ENCODE measurements at regions not wholly inside any gene's neighbourhood (a gene's known extent, or its start where the extent isn't known, plus 50 kb on each side); places are given as distances from the start of the nearest gene placed in this dataset.

GRCh38 chr4:181330654-181331201, 912.5 kb upstream of the TENM3 start:
- Histone ChIP-seq H3K4me3 (replicated peaks; ENCODE audit: insufficient read depth, low read length) (no peak overlapping the region), H3K27me3 (ENCODE audit: insufficient read depth, poor library complexity, severe bottlenecking) (no peaks in the 10 kb centered on the region), H3K27ac (replicated peaks) (no peak overlapping the region)
- DNase-seq (ENCODE audit: low read depth in 1 of 2, low spot score in 1 of 2): no peak
- no peak for TF ChIP-seq CTCF (IDR thresholded peaks at IDR 0.05; ENCODE audit: insufficient read depth, low read length)
- TF ChIP-seq GABPA (IDR thresholded peaks at IDR 0.05; ENCODE audit: low read depth): no peak
- TF ChIP-seq REST (IDR thresholded peaks at IDR 0.05; ENCODE audit: insufficient replicate concordance, low read depth): no peak
- TF ChIP-seq POLR2AphosphoS5 (IDR thresholded peaks at IDR 0.05; ENCODE audit: low read depth): no peak
- no peak for TF ChIP-seq SPI1 (IDR thresholded peaks at IDR 0.05; ENCODE audit: borderline replicate concordance, low read depth)

- DNase-seq (ENCODE audit: low read depth in 1 of 2, low spot score in 1 of 2): no peak
- TF ChIP-seq POLR2AphosphoS5 (IDR thresholded peaks at IDR 0.05; ENCODE audit: low read depth) (no peak), REST (IDR thresholded peaks at IDR 0.05; ENCODE audit: insufficient replicate concordance, low read depth) (no peak), SPI1 (IDR thresholded peaks at IDR 0.05; ENCODE audit: borderline replicate concordance, low read depth) (no peak), GABPA (IDR thresholded peaks at IDR 0.05; ENCODE audit: low read depth) (no peak), CTCF (IDR thresholded peaks at IDR 0.05; ENCODE audit: insufficient read depth, low read length) (no peak)
- no peaks in the 10 kb centered on the region for H3K27me3 ChIP-seq (ENCODE audit: insufficient read depth, poor library complexity, severe bottlenecking)
Observed at GRCh38 chr4:181331214-181331613, 912.0 kb upstream of the TENM3 start.

GRCh38 chr4:181345931-181346330, 897.3 kb upstream of the TENM3 start:
- Histone ChIP-seq H3K4me3 (replicated peaks; ENCODE audit: insufficient read depth, low read length) (no peak overlapping the region), H3K27ac (replicated peaks) (no peak overlapping the region), H3K27me3 (ENCODE audit: insufficient read depth, poor library complexity, severe bottlenecking) (no peaks in the 10 kb centered on the region)
- TF ChIP-seq CTCF (IDR thresholded peaks at IDR 0.05; ENCODE audit: insufficient read depth, low read length) (no peak), REST (IDR thresholded peaks at IDR 0.05; ENCODE audit: insufficient replicate concordance, low read depth) (no peak), GABPA (IDR thresholded peaks at IDR 0.05; ENCODE audit: low read depth) (no peak), POLR2AphosphoS5 (IDR thresholded peaks at IDR 0.05; ENCODE audit: low read depth) (no peak), SPI1 (IDR thresholded peaks at IDR 0.05; ENCODE audit: borderline replicate concordance, low read depth) (no peak)
- DNase-seq (ENCODE audit: low read depth in 1 of 2, low spot score in 1 of 2): no peak

More at GRCh38 chr4:181331214-181331613, 912.0 kb upstream of the TENM3 start:
- no peak overlapping the region for H3K4me3 ChIP-seq (replicated peaks; ENCODE audit: insufficient read depth, low read length)
- no peak overlapping the region for H3K27ac ChIP-seq (replicated peaks)

Data from HL-60 (cell line).